ENCODE measurements at regions not wholly inside any gene's neighbourhood (a gene's known extent, or its start where the extent isn't known, plus 50 kb on each side); places are given as distances from the start of the nearest gene placed in this dataset.

DNA sequence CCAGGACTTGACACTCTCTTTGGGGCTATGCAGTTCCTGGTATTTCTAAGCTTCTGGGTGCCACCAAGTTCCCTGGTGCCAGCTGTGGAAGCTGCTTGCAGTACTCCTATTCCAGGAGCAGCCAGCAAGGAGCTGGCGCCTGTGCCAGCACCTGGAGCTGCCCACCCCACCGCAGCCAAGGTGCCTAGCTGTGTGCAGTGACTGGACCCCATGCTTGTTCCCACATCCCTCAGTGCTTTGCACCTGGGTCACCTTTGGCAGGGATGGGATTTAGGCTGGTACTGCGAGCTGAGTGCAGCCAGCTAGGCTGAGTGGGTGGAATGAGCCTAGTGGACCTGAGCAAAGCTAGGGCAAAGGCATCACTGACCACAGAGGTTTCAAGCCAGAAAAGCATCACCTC is 1674.9 kb downstream of the HACE1 start:
- no peaks in the 10 kb centered on the region for H3K27me3 ChIP-seq (ENCODE audit: insufficient read depth, low read depth, low read length)
- no peak overlapping the region for H3K9ac ChIP-seq (ENCODE audit: low read length)
- H2AFZ ChIP-seq (ENCODE audit: low read depth, low read length): no peak overlapping the region
- no peak for TF ChIP-seq POLR2AphosphoS5 (IDR thresholded peaks at IDR 0.05)
- TF ChIP-seq, protein P1, sequence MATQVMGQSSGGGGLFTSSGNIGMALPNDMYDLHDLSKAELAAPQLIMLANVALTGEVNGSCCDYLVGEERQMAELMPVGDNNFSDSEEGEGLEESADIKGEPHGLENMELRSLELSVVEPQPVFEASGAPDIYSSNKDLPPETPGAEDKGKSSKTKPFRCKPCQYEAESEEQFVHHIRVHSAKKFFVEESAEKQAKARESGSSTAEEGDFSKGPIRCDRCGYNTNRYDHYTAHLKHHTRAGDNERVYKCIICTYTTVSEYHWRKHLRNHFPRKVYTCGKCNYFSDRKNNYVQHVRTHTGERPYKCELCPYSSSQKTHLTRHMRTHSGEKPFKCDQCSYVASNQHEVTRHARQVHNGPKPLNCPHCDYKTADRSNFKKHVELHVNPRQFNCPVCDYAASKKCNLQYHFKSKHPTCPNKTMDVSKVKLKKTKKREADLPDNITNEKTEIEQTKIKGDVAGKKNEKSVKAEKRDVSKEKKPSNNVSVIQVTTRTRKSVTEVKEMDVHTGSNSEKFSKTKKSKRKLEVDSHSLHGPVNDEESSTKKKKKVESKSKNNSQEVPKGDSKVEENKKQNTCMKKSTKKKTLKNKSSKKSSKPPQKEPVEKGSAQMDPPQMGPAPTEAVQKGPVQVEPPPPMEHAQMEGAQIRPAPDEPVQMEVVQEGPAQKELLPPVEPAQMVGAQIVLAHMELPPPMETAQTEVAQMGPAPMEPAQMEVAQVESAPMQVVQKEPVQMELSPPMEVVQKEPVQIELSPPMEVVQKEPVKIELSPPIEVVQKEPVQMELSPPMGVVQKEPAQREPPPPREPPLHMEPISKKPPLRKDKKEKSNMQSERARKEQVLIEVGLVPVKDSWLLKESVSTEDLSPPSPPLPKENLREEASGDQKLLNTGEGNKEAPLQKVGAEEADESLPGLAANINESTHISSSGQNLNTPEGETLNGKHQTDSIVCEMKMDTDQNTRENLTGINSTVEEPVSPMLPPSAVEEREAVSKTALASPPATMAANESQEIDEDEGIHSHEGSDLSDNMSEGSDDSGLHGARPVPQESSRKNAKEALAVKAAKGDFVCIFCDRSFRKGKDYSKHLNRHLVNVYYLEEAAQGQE (IDR thresholded peaks at IDR 0.05; ENCODE audit: borderline replicate concordance): no peak
- TF ChIP-seq, protein P2, sequence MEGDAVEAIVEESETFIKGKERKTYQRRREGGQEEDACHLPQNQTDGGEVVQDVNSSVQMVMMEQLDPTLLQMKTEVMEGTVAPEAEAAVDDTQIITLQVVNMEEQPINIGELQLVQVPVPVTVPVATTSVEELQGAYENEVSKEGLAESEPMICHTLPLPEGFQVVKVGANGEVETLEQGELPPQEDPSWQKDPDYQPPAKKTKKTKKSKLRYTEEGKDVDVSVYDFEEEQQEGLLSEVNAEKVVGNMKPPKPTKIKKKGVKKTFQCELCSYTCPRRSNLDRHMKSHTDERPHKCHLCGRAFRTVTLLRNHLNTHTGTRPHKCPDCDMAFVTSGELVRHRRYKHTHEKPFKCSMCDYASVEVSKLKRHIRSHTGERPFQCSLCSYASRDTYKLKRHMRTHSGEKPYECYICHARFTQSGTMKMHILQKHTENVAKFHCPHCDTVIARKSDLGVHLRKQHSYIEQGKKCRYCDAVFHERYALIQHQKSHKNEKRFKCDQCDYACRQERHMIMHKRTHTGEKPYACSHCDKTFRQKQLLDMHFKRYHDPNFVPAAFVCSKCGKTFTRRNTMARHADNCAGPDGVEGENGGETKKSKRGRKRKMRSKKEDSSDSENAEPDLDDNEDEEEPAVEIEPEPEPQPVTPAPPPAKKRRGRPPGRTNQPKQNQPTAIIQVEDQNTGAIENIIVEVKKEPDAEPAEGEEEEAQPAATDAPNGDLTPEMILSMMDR (IDR thresholded peaks at IDR 0.05; ENCODE audit: poor library complexity, severe bottlenecking): no peak
- no peak for TF ChIP-seq EZH2 (IDR thresholded peaks at IDR 0.05; ENCODE audit: borderline replicate concordance, insufficient read depth, low read length, poor library complexity, severe bottlenecking)
- no peak for TF ChIP-seq MXI1 (conservative IDR thresholded peaks at IDR 0.05; ENCODE audit: poor library complexity, severe bottlenecking)
- TF ChIP-seq EP300 (conservative IDR thresholded peaks at IDR 0.05; ENCODE audit: poor library complexity, severe bottlenecking): no peak
- TF ChIP-seq RAD21 (conservative IDR thresholded peaks at IDR 0.05): no peak
- no peak for TF ChIP-seq SMC3 (conservative IDR thresholded peaks at IDR 0.05; ENCODE audit: poor library complexity)
- TF ChIP-seq TAF1 (IDR thresholded peaks at IDR 0.05; ENCODE audit: low read depth): no peak
- H3K9me2 ChIP-seq (ENCODE audit: insufficient read depth, low read length): no peaks in the 10 kb centered on the region
- no peak overlapping the region for H3K27ac ChIP-seq (ENCODE audit: low read length)
- no peaks in the 10 kb centered on the region for H3K79me2 ChIP-seq (replicated peaks; ENCODE audit: insufficient read depth, low read length)
- no peaks in the 10 kb centered on the region for H3F3A ChIP-seq (ENCODE audit: insufficient read depth, low read length, poor library complexity, severe bottlenecking)
- H4K20me1 ChIP-seq (ENCODE audit: insufficient read depth): no peaks in the 10 kb centered on the region
- H3K36me3 ChIP-seq (ENCODE audit: insufficient read depth, low read length): no peaks in the 10 kb centered on the region
- no peak overlapping the region for H3K4me2 ChIP-seq (ENCODE audit: low read length)
- no peak overlapping the region for H3K4me3 ChIP-seq (ENCODE audit: low read length)
- no peaks in the 10 kb centered on the region for H3K9me3 ChIP-seq (ENCODE audit: low read length)

DNA sequence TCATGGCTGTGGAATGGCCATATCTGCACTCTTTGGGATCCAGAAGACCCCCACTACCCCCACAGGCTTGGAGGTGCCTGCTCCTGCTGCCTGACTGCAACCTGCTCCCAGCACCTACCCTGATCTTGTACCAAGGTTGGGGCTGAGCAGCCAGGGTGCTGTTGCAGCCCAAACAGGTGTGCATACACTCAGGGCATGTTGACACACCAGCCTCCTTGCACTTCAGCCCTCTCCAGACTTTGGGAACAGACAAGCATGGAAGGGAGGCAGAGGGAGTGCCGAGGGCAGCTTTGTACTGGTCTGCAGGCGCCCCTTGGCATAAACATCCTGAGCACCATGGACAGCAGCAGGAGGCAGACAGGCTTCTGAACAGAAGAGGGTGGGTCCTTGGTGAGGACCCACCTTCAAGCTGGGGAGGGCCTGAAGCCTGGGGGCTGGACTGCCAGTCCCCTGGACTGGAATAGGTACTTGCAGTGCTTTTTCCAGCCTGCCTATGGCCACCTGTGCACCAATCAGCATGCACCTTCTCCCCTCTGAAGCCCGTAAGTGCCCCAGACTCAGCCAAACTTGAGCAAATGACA is 1675.8 kb downstream of the HACE1 start:
- H3F3A ChIP-seq (ENCODE audit: insufficient read depth, low read length, poor library complexity, severe bottlenecking): no peaks in the 10 kb centered on the region
- no peaks in the 10 kb centered on the region for H3K9me2 ChIP-seq (ENCODE audit: insufficient read depth, low read length)
- no peaks in the 10 kb centered on the region for H3K36me3 ChIP-seq (ENCODE audit: insufficient read depth, low read length)
- no peaks in the 10 kb centered on the region for H3K27me3 ChIP-seq (ENCODE audit: insufficient read depth, low read depth, low read length)
- H3K9me3 ChIP-seq (ENCODE audit: low read length): no peaks in the 10 kb centered on the region
- no peak overlapping the region for H3K4me2 ChIP-seq (ENCODE audit: low read length)
- no peak overlapping the region for H3K27ac ChIP-seq (ENCODE audit: low read length)
- no peak overlapping the region for H3K4me3 ChIP-seq (ENCODE audit: low read length)
- no peaks in the 10 kb centered on the region for H4K20me1 ChIP-seq (ENCODE audit: insufficient read depth)
- TF ChIP-seq, protein P2 (IDR thresholded peaks at IDR 0.05; ENCODE audit: poor library complexity, severe bottlenecking): no peak
- TF ChIP-seq RAD21 (conservative IDR thresholded peaks at IDR 0.05) (no peak), EZH2 (IDR thresholded peaks at IDR 0.05; ENCODE audit: borderline replicate concordance, insufficient read depth, low read length, poor library complexity, severe bottlenecking) (no peak), MXI1 (conservative IDR thresholded peaks at IDR 0.05; ENCODE audit: poor library complexity, severe bottlenecking) (no peak), SMC3 (conservative IDR thresholded peaks at IDR 0.05; ENCODE audit: poor library complexity) (no peak), EP300 (conservative IDR thresholded peaks at IDR 0.05; ENCODE audit: poor library complexity, severe bottlenecking) (no peak), TAF1 (IDR thresholded peaks at IDR 0.05; ENCODE audit: low read depth) (no peak), POLR2AphosphoS5 (IDR thresholded peaks at IDR 0.05) (no peak)
- TF ChIP-seq, protein P1 (IDR thresholded peaks at IDR 0.05; ENCODE audit: borderline replicate concordance): no peak
- no peaks in the 10 kb centered on the region for H3K79me2 ChIP-seq (replicated peaks; ENCODE audit: insufficient read depth, low read length)
- H3K9ac ChIP-seq (ENCODE audit: low read length): no peak overlapping the region
- H2AFZ ChIP-seq (ENCODE audit: low read depth, low read length): no peak overlapping the region
